GM12878 (cell line): ENCODE measurements at regions not wholly inside any gene's neighbourhood (a gene's known extent, or its start where the extent isn't known, plus 50 kb on each side); places are given as distances from the start of the nearest gene placed in this dataset.

Experiments used
- BRCA1 ChIP-seq: IDR thresholded peaks from 2 replicates; pipeline ENCODE4 v1.6.1; 2011; ENCODE audit warnings: low read depth, low read length, improper control_type of control experiment
- CTCF ChIP-seq, 3 experiments: IDR thresholded peaks in 2 of 3; conservative IDR thresholded peaks in 1 of 3; 2 replicates each; pipeline ENCODE4 v1.5.1; 2011; ENCODE audit warnings: low read depth in 3 of 3, low read length in 3 of 3, mild to moderate bottlenecking in 3 of 3, control low read depth in 2 of 3, moderate library complexity in 2 of 3, inconsistent platforms in 1 of 3, mixed read lengths in 1 of 3; ENCODE audit not compliant: control insufficient read depth in 2 of 3, insufficient read depth in 1 of 3; ENCODE audit errors: extremely low read depth in 1 of 3
- EZH2 ChIP-seq: IDR thresholded peaks from 2 replicates; pipeline ENCODE4 v1.6.1; 2012; ENCODE audit warnings: low read depth, mild to moderate bottlenecking, control low read depth, inconsistent platforms, low read length, borderline replicate concordance; ENCODE audit not compliant: control insufficient read depth
- KDM1A ChIP-seq: fragments of 200-600 bp; sonication (generic); IDR thresholded peaks from 2 replicates; pipeline ENCODE4 v1.6.1; 2016; ENCODE audit warnings: borderline replicate concordance
- POLR2A ChIP-seq: IDR thresholded peaks from 2 replicates; pipeline ENCODE4 v1.6.1; 2011; ENCODE audit warnings: low read depth, mild to moderate bottlenecking, low read length
- RBBP5 ChIP-seq: fragments of 200-600 bp; sonication (generic); conservative IDR thresholded peaks from 2 replicates; pipeline ENCODE4 v1.6.1; 2016
- SIN3A ChIP-seq: IDR thresholded peaks from 2 replicates; pipeline ENCODE4 v1.6.1; 2012; ENCODE audit warnings: low read depth, low read length, improper control_type of control experiment
- TF ChIP-seq, protein P1 (sequence below): IDR thresholded peaks from 2 replicates; pipeline ENCODE4 v1.6.1; 2011; ENCODE audit warnings: low read depth, mild to moderate bottlenecking, low read length, moderate library complexity, borderline replicate concordance; ENCODE audit errors: extremely low read depth

DNA sequence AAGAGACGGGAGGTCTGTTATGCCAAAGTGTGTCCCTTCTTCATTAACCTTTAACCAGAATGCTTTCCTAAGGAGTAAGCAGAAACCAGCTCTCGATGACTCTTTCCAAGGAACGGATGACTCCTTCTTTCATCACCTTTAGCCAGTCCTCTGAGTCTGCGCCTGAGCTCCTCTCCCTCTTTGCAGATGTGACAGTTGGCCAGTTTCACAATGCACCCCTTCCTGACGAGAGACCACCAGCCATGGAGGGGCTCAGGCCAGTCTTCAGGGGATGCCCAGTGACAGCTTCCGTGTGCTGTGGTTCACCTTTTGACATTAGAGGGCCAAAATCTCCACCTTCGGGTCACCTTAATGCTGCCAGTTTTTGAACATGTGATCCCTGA lies 826.1 kb downstream of the TBC1D22A start:
- TF ChIP-seq CTCF (IDR thresholded peaks at IDR 0.05 in 2 of 3, conservative IDR thresholded peaks at IDR 0.05 in 1 of 3; ENCODE audit: control insufficient read depth in 2 of 3, extremely low read depth in 1 of 3, insufficient read depth in 1 of 3, low read depth in 3 of 3, low read length in 3 of 3) (no peak), POLR2A (no peak), BRCA1 (no peak), EZH2 (no peak), SIN3A (no peak), KDM1A (no peak), RBBP5 (no peak)
- TF ChIP-seq, protein P1, sequence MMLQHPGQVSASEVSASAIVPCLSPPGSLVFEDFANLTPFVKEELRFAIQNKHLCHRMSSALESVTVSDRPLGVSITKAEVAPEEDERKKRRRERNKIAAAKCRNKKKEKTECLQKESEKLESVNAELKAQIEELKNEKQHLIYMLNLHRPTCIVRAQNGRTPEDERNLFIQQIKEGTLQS: no peak
